OCI-LY3 (cell line): ENCODE measurements at regions not wholly inside any gene's neighbourhood (a gene's known extent, or its start where the extent isn't known, plus 50 kb on each side); places are given as distances from the start of the nearest gene placed in this dataset.

ENCODE experiments used
- H2AFZ ChIP-seq: fragments of 200-600, 300-600 bp; shearing (Covaris generic); 2 replicates; pipeline ENCODE4 v1.6.0; 2014; ENCODE audit warnings: antibody characterized with exemption, low read depth, low read length
- H3K27ac ChIP-seq: fragments of 200-600, 300-600 bp; sonication (generic); 2 replicates; pipeline ENCODE4 v1.5.1; 2014; ENCODE audit warnings: mild to moderate bottlenecking, low read length, moderate library complexity, mixed read lengths
- H3K27me3 ChIP-seq: fragments of 200-600, 300-600 bp; sonication (generic); 2 replicates; pipeline ENCODE4 v1.6.1; 2014; ENCODE audit warnings: low read depth, low read length, mixed read lengths
- H3K36me3 ChIP-seq: fragments of 200-600, 300-600 bp; sonication (generic); replicated peaks from 2 replicates; pipeline ENCODE3; 2014; ENCODE audit warnings: low read depth, low read length, mixed read lengths
- H3K4me1 ChIP-seq: fragments of 300-600, 200-600 bp; sonication (generic); 2 replicates; pipeline ENCODE4 v1.6.1; 2014; ENCODE audit warnings: low read length, mixed read lengths
- H3K4me2 ChIP-seq: fragments of 200-600, 300-600 bp; sonication (generic); 2 replicates; pipeline ENCODE4 v1.6.1; 2014; ENCODE audit warnings: low read length, mixed read lengths
- H3K4me3 ChIP-seq: fragments of 300-600, 200-600 bp; sonication (generic); 2 replicates; pipeline ENCODE4 v1.5.1; 2014; ENCODE audit warnings: antibody characterized with exemption, mild to moderate bottlenecking, low read length, moderate library complexity
- H3K79me2 ChIP-seq: fragments of 300-600, 200-600 bp; shearing (Covaris generic); 2 replicates; pipeline ENCODE4 v1.6.1; 2014; ENCODE audit warnings: mild to moderate bottlenecking, low read length, mixed read lengths
- H3K9ac ChIP-seq: fragments of 300-600, 200-600 bp; shearing (Covaris generic); 2 replicates; pipeline ENCODE4 v1.6.0; 2014; ENCODE audit warnings: mild to moderate bottlenecking, low read length, moderate library complexity
- H3K9me3 ChIP-seq: fragments of 200-600, 300-600 bp; shearing (Covaris generic); 2 replicates; pipeline ENCODE4 v1.6.1; 2014; ENCODE audit warnings: low read length, mixed read lengths; ENCODE audit not compliant: insufficient read depth
- H4K20me1 ChIP-seq: fragments of 200-600, 300-600 bp; sonication (generic); 2 replicates; pipeline ENCODE4 v1.6.1; 2016; ENCODE audit warnings: low read length, mixed read lengths; ENCODE audit not compliant: insufficient read depth
- EZH2phosphoT487 ChIP-seq: fragments of 200-600 bp; shearing (Covaris generic); IDR thresholded peaks from 2 replicates; pipeline ENCODE4 v1.6.1; 2018; ENCODE audit warnings: antibody characterized with exemption, mixed run types, low read depth
- TF ChIP-seq, protein P1 (sequence below): fragments of 200-600, 300-600 bp; sonication (generic); IDR thresholded peaks from 2 replicates; pipeline ENCODE4 v1.5.1; 2014; ENCODE audit warnings: antibody characterized with exemption, low read length, low read depth

GRCh38 chr1:61618755-61619154 lies 106.2 kb downstream of the TM2D1 start:
- Histone ChIP-seq H2AFZ (no peak overlapping the region), H3K4me1 (peaks cover 6% of the 10 kb centered on the region)

GRCh38 chr1:61618193-61618592 lies 106.7 kb downstream of the TM2D1 start:
- H3K36me3 ChIP-seq: no peaks in the 10 kb centered on the region
- H2AFZ ChIP-seq: no peak overlapping the region
- no peaks in the 10 kb centered on the region for H4K20me1 ChIP-seq
- TF ChIP-seq, protein P1, sequence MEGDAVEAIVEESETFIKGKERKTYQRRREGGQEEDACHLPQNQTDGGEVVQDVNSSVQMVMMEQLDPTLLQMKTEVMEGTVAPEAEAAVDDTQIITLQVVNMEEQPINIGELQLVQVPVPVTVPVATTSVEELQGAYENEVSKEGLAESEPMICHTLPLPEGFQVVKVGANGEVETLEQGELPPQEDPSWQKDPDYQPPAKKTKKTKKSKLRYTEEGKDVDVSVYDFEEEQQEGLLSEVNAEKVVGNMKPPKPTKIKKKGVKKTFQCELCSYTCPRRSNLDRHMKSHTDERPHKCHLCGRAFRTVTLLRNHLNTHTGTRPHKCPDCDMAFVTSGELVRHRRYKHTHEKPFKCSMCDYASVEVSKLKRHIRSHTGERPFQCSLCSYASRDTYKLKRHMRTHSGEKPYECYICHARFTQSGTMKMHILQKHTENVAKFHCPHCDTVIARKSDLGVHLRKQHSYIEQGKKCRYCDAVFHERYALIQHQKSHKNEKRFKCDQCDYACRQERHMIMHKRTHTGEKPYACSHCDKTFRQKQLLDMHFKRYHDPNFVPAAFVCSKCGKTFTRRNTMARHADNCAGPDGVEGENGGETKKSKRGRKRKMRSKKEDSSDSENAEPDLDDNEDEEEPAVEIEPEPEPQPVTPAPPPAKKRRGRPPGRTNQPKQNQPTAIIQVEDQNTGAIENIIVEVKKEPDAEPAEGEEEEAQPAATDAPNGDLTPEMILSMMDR: no peak
- TF ChIP-seq EZH2phosphoT487: no peak
- H3K9ac ChIP-seq: no peak overlapping the region
- no peak overlapping the region for H3K4me3 ChIP-seq
- no peaks in the 10 kb centered on the region for H3K9me3 ChIP-seq
- no peaks in the 10 kb centered on the region for H3K79me2 ChIP-seq
- H3K4me1 ChIP-seq: peaks cover 6% of the 10 kb centered on the region
- H3K27me3 ChIP-seq: no peaks in the 10 kb centered on the region
- no peak overlapping the region for H3K4me2 ChIP-seq
- H3K27ac ChIP-seq: no peak overlapping the region

More at GRCh38 chr1:61618755-61619154, 106.2 kb downstream of the TM2D1 start:
- H3K9me3 ChIP-seq: no peaks in the 10 kb centered on the region
- no peaks in the 10 kb centered on the region for H3K36me3 ChIP-seq
- H3K4me3 ChIP-seq: no peak overlapping the region
- H3K79me2 ChIP-seq: no peaks in the 10 kb centered on the region
- H3K9ac ChIP-seq: no peak overlapping the region
- no peak overlapping the region for H3K27ac ChIP-seq
- TF ChIP-seq EZH2phosphoT487: no peak
- TF ChIP-seq, protein P1: no peak
- no peak overlapping the region for H3K4me2 ChIP-seq
- no peaks in the 10 kb centered on the region for H3K27me3 ChIP-seq
- no peaks in the 10 kb centered on the region for H4K20me1 ChIP-seq

DNA sequence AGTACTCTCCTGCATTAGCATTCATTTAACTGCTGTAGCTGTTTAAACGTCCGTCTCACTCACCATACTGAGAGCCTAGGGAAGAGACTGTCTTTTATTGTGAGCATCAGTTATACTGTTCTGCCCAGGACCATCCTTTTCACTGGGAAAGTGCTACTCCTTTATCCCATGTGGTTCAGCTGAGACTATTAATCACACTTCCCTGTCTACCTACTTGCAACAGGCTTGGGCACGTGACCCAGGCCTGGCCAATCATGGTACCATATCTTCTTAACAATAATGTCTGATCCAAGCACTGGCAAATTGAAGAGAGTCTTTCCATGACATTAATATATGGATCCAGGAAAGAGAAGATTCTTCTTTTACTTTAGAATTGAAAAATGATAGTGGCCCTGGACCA lies 108.1 kb downstream of the TM2D1 start:
- Histone ChIP-seq H3K27ac (no peak overlapping the region), H3K9ac (no peak overlapping the region), H3K9me3 (no peaks in the 10 kb centered on the region), H3K36me3 (no peaks in the 10 kb centered on the region), H3K4me2 (peak overlapping the region; percentile 24), H3K27me3 (no peaks in the 10 kb centered on the region), H2AFZ (no peak overlapping the region), H3K4me3 (no peak overlapping the region), H4K20me1 (no peaks in the 10 kb centered on the region), H3K4me1 (peaks cover 10% of the 10 kb centered on the region), H3K79me2 (no peaks in the 10 kb centered on the region)
- TF ChIP-seq EZH2phosphoT487: no peak
- TF ChIP-seq, protein P1: no peak

DNA sequence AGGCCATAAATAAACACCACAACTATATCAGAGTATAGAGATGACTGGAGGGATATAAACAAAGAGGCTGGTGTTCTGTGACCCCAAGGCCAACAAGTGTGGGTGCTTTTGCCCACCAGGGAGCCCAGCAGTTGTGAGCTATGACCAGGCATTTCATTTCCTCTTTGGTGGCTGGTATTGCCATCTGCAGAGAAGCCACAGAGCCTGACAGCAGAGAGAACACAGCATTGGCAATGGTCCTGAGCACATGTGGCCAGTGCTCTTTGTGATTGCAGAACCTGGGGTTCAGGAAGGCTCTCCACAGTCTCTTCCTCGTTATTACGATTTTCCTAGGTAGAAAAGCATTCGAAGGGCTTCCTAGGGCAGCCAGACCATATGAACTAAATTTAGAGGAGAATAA lies 112.3 kb downstream of the TM2D1 start:
- Histone ChIP-seq H3K79me2 (no peaks in the 10 kb centered on the region), H3K9me3 (no peaks in the 10 kb centered on the region), H4K20me1 (no peaks in the 10 kb centered on the region), H3K27me3 (no peaks in the 10 kb centered on the region), H3K9ac (no peak overlapping the region), H3K4me1 (peaks cover 10% of the 10 kb centered on the region), H3K27ac (no peak overlapping the region), H2AFZ (no peak overlapping the region), H3K4me3 (no peak overlapping the region), H3K4me2 (no peak overlapping the region), H3K36me3 (no peaks in the 10 kb centered on the region)
- TF ChIP-seq, protein P1: no peak
- TF ChIP-seq EZH2phosphoT487: no peak
